Esophagus squamous epithelium (tissue), 5 donors: ENCODE measurements at regions not wholly inside any gene's neighbourhood (a gene's known extent, or its start where the extent isn't known, plus 50 kb on each side); places are given as distances from the start of the nearest gene placed in this dataset.
"Not testable (repeated sequence)": the region's sequence is repeated elsewhere in the genome, so short reads cannot be mapped to it uniquely, and the experiment has no call there.

ENCODE experiments used
- DNase-seq: peaks from one replicate; lab custom pipeline; 2025; lab: John Stamatoyannopoulos, UW
- H3K27ac ChIP-seq, 4 donors: fragments of 200-600 bp; sonication (generic); one replicate each; pipeline ENCODE4 v1.5.1; 2016 to 2019; ENCODE audit warnings: mild to moderate bottlenecking in 1 of 4
- H3K27me3 ChIP-seq, 4 donors: fragments of 200-600 bp; sonication (generic); 1 replicate in 3 of 4; 2 replicates in 1 of 4; pipeline versions ENCODE4 v1.5.1 to v1.6.0; 2017 to 2021; ENCODE audit warnings: antibody characterized with exemption in 1 of 4
- H3K36me3 ChIP-seq, 3 donors: fragments of 200-600 bp; sonication (generic); one replicate each; pipeline ENCODE4 v1.5.1; 2016 to 2019
- H3K4me1 ChIP-seq, 3 donors: fragments of 200-600 bp; sonication (generic); one replicate each; pipeline ENCODE4 v1.5.1; 2017 to 2019
- H3K4me3 ChIP-seq, 4 donors: fragments of 200-600 bp; sonication (generic); 1 replicate in 3 of 4; 2 replicates in 1 of 4; pipeline ENCODE4 v1.5.1; 2016 to 2019; ENCODE audit warnings: mild to moderate bottlenecking in 2 of 4, moderate library complexity in 1 of 4
- H3K9me3 ChIP-seq, 3 donors: fragments of 200-600 bp; sonication (generic); one replicate each; pipeline ENCODE4 v1.5.1; 2016 to 2019
- CTCF ChIP-seq, 6 experiments: fragments of 450-650 bp in 4 of 6; fragments of 200-600 bp in 2 of 6; sonication (generic) in 2 of 6; IDR thresholded peaks; one replicate each; pipeline ENCODE4 v1.5.1; 2016 to 2019; ENCODE audit warnings: antibody characterized with exemption in 6 of 6, mild to moderate bottlenecking in 4 of 6, moderate library complexity in 4 of 6
- POLR2A ChIP-seq, 4 donors: fragments of 450-650 bp; IDR thresholded peaks; one replicate each; pipeline ENCODE4 v1.6.1; 2017; ENCODE audit warnings: antibody characterized with exemption in 4 of 4, mild to moderate bottlenecking in 4 of 4, moderate library complexity in 3 of 4
- WGBS, 2 donors: methylation state at CpG; one replicate each; pipeline ENCODE4 v1.1.5; 2018; 5-methylcytosine and 5-hydroxymethylcytosine counted together
- intact Hi-C: fragments of 100-400 bp; cut with DNase I; formaldehyde crosslinking; loops from one replicate; pipeline ENCODE4 v1.15.0; 2022
- donor health status: DM: yes; HTN: yes; CAD: no.

- Histone ChIP-seq H3K9me3 (no peaks in the 10 kb centered on the region), H3K36me3 (no peaks in the 10 kb centered on the region), H3K4me3 (no peak overlapping the region), H3K4me1 (no peaks in the 10 kb centered on the region), H3K27me3 (no peaks in the 10 kb centered on the region), H3K27ac (no peak overlapping the region)
- WGBS, 2 donors, result 0% methylated on average over 1 of the region's 3 CpGs; no CpG with 5 or more reads in 1 of the 2 donors
- TF ChIP-seq CTCF (IDR thresholded peaks at IDR 0.05) (no peak), POLR2A (IDR thresholded peaks at IDR 0.05) (no peak)
- intact Hi-C loops, result no loop called here
- no peak for DNase-seq
These were observed 271.5 kb downstream of the CDK5RAP2 start for GRCh38 chr9:120308495-120308894.

DNA sequence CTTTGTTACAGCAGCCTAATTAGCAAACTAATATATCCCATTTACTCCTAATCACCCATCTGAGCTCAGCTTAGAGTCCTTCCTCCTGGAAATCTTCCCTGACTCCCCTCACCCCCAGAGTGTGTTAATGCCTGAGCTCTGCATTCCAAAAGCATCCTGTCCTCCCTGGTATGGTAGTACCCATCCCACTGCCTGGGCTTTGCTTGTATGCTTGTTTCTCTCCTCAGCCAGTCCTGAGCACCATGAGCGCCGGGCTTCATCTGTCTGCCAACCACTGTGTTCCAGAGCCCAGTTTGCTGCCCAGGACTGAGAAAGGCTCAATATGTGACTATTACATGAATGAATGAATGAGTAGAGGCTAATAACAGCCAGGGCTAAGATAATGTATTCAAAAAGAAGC lies 272.4 kb downstream of the CDK5RAP2 start:
- no peak for DNase-seq
- Histone ChIP-seq H3K27ac (no peak overlapping the region), H3K27me3 (no peaks in the 10 kb centered on the region), H3K4me3 (no peak overlapping the region), H3K36me3 (no peaks in the 10 kb centered on the region), H3K9me3 (no peaks in the 10 kb centered on the region), H3K4me1 (no peaks in the 10 kb centered on the region)
- no peak for TF ChIP-seq POLR2A (IDR thresholded peaks at IDR 0.05)
- no peak for TF ChIP-seq CTCF (IDR thresholded peaks at IDR 0.05)
- intact Hi-C loops, result no loop called here
- WGBS, 2 donors, result 92% methylated on average over 2 of the region's 2 CpGs; no CpG with 5 or more reads in 1 of the 2 donors

DNA sequence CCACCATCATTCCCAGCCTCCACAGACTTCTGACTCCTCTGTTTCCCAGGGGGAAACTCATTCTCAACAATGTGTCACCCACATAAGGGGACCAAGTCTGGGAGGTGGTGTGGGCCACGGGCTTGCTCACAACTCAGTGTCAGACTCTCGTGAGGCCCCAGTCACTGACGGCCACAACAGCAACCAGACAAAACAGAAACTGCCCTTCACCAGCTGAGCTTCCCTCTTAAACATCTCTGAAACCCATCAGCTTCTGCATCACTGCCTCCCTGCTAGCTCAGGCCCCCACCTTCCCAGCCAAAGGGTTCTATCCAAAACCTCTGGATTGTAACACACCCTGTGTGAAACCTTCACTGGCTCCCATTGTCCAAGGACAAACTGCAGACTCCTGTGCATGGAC lies 273.4 kb downstream of the CDK5RAP2 start:
- intact Hi-C loops, result no loop called here
- TF ChIP-seq CTCF (IDR thresholded peaks at IDR 0.05) (no peak), POLR2A (IDR thresholded peaks at IDR 0.05) (no peak)

DNA sequence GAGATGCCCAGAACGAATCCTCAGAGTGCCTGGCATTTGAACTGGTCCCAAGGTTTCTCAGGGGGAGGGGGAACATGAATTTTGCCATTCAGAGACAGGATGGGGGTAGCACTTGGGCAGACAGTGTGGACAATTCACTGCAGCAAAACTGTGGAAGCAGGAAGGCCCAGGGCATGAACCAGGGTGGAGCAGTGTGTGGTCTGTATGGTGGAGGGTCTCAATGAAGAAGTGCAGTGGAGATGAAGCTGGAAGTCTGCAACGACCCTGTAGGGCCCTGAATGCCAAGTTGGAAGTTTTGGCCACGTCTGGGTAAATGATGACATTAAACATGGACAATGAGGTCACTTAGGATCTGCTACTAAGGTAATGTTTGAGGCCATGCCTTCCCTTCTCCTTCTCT lies 273.9 kb downstream of the CDK5RAP2 start:
- TF ChIP-seq POLR2A (IDR thresholded peaks at IDR 0.05) (no peak), CTCF (IDR thresholded peaks at IDR 0.05) (no peak)
- H3K36me3 ChIP-seq, result no peaks in the 10 kb centered on the region
- H3K27ac ChIP-seq, result no peak overlapping the region
- WGBS, 2 donors, result 30 to 37% methylated on average over 3 of the region's 3 CpGs
- no peak overlapping the region for H3K4me3 ChIP-seq
- H3K4me1 ChIP-seq, result no peaks in the 10 kb centered on the region
- no peaks in the 10 kb centered on the region for H3K9me3 ChIP-seq
- DNase-seq, result no peak
- intact Hi-C loops, result no loop called here
- no peaks in the 10 kb centered on the region for H3K27me3 ChIP-seq

More for the DNA sequence above, 273.4 kb downstream of the CDK5RAP2 start:
- no peak overlapping the region for H3K27ac ChIP-seq
- H3K9me3 ChIP-seq, result no peaks in the 10 kb centered on the region
- no peak for DNase-seq
- H3K4me1 ChIP-seq, result no peaks in the 10 kb centered on the region
- no peaks in the 10 kb centered on the region for H3K36me3 ChIP-seq
- WGBS, 2 donors, result 40 to 73% methylated on average over 2 to 3 of the region's 3 CpGs
- no peaks in the 10 kb centered on the region for H3K27me3 ChIP-seq
- H3K4me3 ChIP-seq, result no peak overlapping the region

- H3K9me3 ChIP-seq, intact Hi-C loops, H3K36me3 ChIP-seq, H3K27ac ChIP-seq, H3K4me1 ChIP-seq, DNase-seq, H3K27me3 ChIP-seq, H3K4me3 ChIP-seq: not testable (repeated sequence)
- WGBS, 2 donors, result no CpG with 5 or more reads among the region's 28 CpGs
These were observed 275.1 kb downstream of the CDK5RAP2 start for GRCh38 chr9:120304896-120305295.

GRCh38 chr9:120303519-120303918 lies 276.4 kb downstream of the CDK5RAP2 start:
- no peak overlapping the region for H3K4me3 ChIP-seq
- no peak for TF ChIP-seq POLR2A (IDR thresholded peaks at IDR 0.05)
- TF ChIP-seq CTCF (IDR thresholded peaks at IDR 0.05), result no peak
- no peaks in the 10 kb centered on the region for H3K9me3 ChIP-seq
- DNase-seq, result no peak
- no peaks in the 10 kb centered on the region for H3K4me1 ChIP-seq
- intact Hi-C loops, result no loop called here
- no peaks in the 10 kb centered on the region for H3K27me3 ChIP-seq
- 70 to 89% methylated on average over 4 of the region's 4 CpGs for WGBS, 2 donors
- H3K36me3 ChIP-seq, result no peaks in the 10 kb centered on the region
- H3K27ac ChIP-seq, result no peak overlapping the region
